ENCODE measurements at regions not wholly inside any gene's neighbourhood (a gene's known extent, or its start where the extent isn't known, plus 50 kb on each side); places are given as distances from the start of the nearest gene placed in this dataset.

- H3K4me1 ChIP-seq, result no peaks in the 10 kb centered on the region
- no peak overlapping the region for H3K4me3 ChIP-seq
- DNase-seq, result no peak
- ATAC-seq, result no peak
- H3K36me3 ChIP-seq, result no peaks in the 10 kb centered on the region
- no peaks in the 10 kb centered on the region for H3K9me3 ChIP-seq
- no peak for TF ChIP-seq CTCF (IDR thresholded peaks at IDR 0.05 in 4 of 5, conservative IDR thresholded peaks at IDR 0.05 in 1 of 5)
- no peak for TF ChIP-seq POLR2A (IDR thresholded peaks at IDR 0.05)
- intact Hi-C loops (cut with DNase I; ENCODE audit: low total_unique reads) (no loop called here), in situ Hi-C loops (cut with MboI; ENCODE audit: low sequenced_read_pairs in 4 of 4) (no loop called here)
- no peaks in the 10 kb centered on the region for H3K27me3 ChIP-seq
- H3K27ac ChIP-seq, result no peak overlapping the region
Measured at GRCh38 chr12:23337213-23337612, 612.3 kb downstream of the SOX5 start.

- no peaks in the 10 kb centered on the region for H3K27me3 ChIP-seq
- in situ Hi-C loops (cut with MboI; ENCODE audit: low sequenced_read_pairs in 4 of 4), result no loop called here
- intact Hi-C loops (cut with DNase I; ENCODE audit: low total_unique reads), result no loop called here
- H3K4me1 ChIP-seq, result no peaks in the 10 kb centered on the region
- H3K36me3 ChIP-seq, result no peaks in the 10 kb centered on the region
- no peak overlapping the region for H3K4me3 ChIP-seq
- DNase-seq (no peak), ATAC-seq (no peak)
- H3K9me3 ChIP-seq, result no peaks in the 10 kb centered on the region
- no peak for TF ChIP-seq CTCF (IDR thresholded peaks at IDR 0.05 in 4 of 5, conservative IDR thresholded peaks at IDR 0.05 in 1 of 5)
- no peak for TF ChIP-seq POLR2A (IDR thresholded peaks at IDR 0.05)
- no peak overlapping the region for H3K27ac ChIP-seq
Measured at GRCh38 chr12:23340351-23340750, 609.1 kb downstream of the SOX5 start.

- Histone ChIP-seq H3K27me3 (no peaks in the 10 kb centered on the region), H3K4me1 (no peaks in the 10 kb centered on the region), H3K4me3 (no peak overlapping the region), H3K9me3 (no peaks in the 10 kb centered on the region), H3K27ac (no peak overlapping the region), H3K36me3 (no peaks in the 10 kb centered on the region)
- TF ChIP-seq CTCF (IDR thresholded peaks at IDR 0.05 in 4 of 5, conservative IDR thresholded peaks at IDR 0.05 in 1 of 5) (no peak), POLR2A (IDR thresholded peaks at IDR 0.05) (no peak)
- intact Hi-C loops (cut with DNase I; ENCODE audit: low total_unique reads) (no loop called here), in situ Hi-C loops (cut with MboI; ENCODE audit: low sequenced_read_pairs in 4 of 4) (no loop called here)
- ATAC-seq, result no peak
- no peak for DNase-seq
Measured at GRCh38 chr12:23342407-23342806, 607.1 kb downstream of the SOX5 start.

- DNase-seq (no peak), ATAC-seq (no peak)
- no peaks in the 10 kb centered on the region for H3K4me1 ChIP-seq
- H3K36me3 ChIP-seq, result no peaks in the 10 kb centered on the region
- no peaks in the 10 kb centered on the region for H3K27me3 ChIP-seq
- intact Hi-C loops (cut with DNase I; ENCODE audit: low total_unique reads), result no loop called here
- no peak overlapping the region for H3K4me3 ChIP-seq
- H3K27ac ChIP-seq, result no peak overlapping the region
- TF ChIP-seq POLR2A (IDR thresholded peaks at IDR 0.05) (no peak), CTCF (IDR thresholded peaks at IDR 0.05 in 4 of 5, conservative IDR thresholded peaks at IDR 0.05 in 1 of 5) (no peak)
- no peaks in the 10 kb centered on the region for H3K9me3 ChIP-seq
- in situ Hi-C loops (cut with MboI; ENCODE audit: low sequenced_read_pairs in 4 of 4), result no loop called here
Measured at GRCh38 chr12:23349564-23349963, 599.9 kb downstream of the SOX5 start.

GRCh38 chr12:23350808-23351207 is 598.7 kb downstream of the SOX5 start:
- intact Hi-C loops (cut with DNase I; ENCODE audit: low total_unique reads), result no loop called here
- no peak for ATAC-seq
- TF ChIP-seq POLR2A (IDR thresholded peaks at IDR 0.05) (no peak), CTCF (IDR thresholded peaks at IDR 0.05 in 4 of 5, conservative IDR thresholded peaks at IDR 0.05 in 1 of 5) (no peak)
- Histone ChIP-seq H3K4me3 (no peak overlapping the region), H3K36me3 (no peaks in the 10 kb centered on the region), H3K27me3 (no peaks in the 10 kb centered on the region), H3K4me1 (no peaks in the 10 kb centered on the region), H3K9me3 (no peaks in the 10 kb centered on the region), H3K27ac (no peak overlapping the region)
- DNase-seq, result no peak
- in situ Hi-C loops (cut with MboI; ENCODE audit: low sequenced_read_pairs in 4 of 4), result no loop called here

Measured in gastrocnemius medialis (tissue), 4 donors.